NCI-H748 (cell line): ENCODE measurements at regions not wholly inside any gene's neighbourhood (a gene's known extent, or its start where the extent isn't known, plus 50 kb on each side); places are given as distances from the start of the nearest gene placed in this dataset.
"Not testable (repeated sequence)": the region's sequence is repeated elsewhere in the genome, so short reads cannot be mapped to it uniquely, and the experiment has no call there.

Experiments used
- DNase-seq: peaks from one replicate; lab custom pipeline; 2025; ENCODE audit not compliant: unreplicated experiment; lab: John Stamatoyannopoulos, UW

DNA sequence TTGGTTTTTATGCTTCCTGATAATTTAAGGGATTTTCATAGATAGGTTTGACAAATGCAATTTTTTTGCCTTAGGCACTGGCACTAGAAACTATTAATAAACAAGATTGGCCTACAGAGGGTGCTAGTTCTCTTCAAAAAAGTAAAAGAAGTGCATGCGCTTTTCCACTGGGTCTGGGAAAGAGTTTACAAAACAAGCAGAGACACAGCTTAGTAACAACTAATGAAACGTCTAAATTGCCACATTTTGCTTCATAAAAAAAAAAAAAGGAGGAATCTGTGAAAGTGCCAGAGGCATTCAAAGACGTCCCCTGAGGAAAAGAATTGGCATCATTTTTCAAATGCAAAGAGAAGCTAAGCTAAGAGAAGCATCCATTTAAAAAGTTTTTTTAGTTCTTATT lies 58.3 kb upstream of the EEA1 start:
- peak; percentile 74 for DNase-seq

DNA sequence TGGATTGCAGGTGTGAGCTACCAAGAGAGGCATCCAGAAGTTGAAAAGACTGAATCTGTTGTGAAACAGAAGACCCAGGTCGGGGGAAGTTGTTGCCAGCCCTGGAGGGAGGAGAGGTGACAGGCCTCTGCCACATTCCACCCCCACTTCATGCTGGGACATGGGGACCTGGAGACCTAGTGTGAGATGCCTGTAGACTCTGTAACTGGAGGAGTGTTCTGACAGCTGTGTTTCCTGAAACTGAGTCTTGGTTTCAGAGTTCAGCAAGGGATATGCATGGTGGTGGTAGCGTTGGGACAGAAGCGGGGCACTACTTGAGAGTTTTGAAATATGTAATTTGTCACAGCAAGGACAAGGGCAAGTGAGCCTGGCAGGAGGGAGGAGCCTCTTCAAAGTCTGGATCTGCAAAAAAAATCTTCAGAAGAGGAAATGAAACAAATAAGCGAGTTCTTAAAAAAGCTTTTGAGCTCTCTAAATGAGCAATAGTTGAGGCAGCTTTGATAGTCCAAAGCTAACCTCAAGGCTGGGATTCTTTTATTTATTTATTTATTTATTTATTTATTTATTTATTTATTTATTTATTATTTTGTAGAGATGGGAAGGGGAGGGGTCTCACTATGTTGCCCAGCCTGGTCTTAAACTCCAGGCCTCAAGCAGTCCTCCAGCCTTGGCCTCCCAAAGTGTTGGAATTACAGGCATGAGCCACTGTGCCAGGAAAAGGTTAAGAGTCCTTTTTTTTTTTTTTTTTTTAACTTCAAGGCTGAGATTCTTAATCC lies 58.9 kb upstream of the EEA1 start:
- DNase-seq: no peak

DNA sequence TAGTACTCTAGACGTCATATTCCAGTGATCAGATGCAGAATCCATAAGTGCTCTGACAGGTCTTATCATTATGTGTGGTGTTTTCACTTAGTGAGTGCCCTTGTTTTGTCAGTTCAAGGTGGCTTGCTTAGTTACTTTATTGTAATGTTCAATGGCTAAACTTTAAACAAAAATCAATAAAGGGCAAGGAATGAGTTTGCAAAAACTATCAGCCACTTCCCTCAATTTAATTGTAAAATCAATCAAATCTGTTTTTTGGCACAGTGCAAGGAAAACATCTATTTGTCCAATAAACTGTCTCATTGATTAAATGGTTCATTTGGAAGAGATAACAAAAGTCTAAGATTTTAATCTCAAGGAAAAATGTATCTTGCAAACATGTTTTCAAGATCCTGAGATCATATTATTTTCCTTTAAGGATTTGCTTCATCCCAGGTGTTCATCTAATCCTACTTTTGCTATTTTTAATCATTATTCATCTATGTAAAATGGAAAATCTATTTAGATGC lies 59.6 kb upstream of the EEA1 start:
- DNase-seq: no peak

DNA sequence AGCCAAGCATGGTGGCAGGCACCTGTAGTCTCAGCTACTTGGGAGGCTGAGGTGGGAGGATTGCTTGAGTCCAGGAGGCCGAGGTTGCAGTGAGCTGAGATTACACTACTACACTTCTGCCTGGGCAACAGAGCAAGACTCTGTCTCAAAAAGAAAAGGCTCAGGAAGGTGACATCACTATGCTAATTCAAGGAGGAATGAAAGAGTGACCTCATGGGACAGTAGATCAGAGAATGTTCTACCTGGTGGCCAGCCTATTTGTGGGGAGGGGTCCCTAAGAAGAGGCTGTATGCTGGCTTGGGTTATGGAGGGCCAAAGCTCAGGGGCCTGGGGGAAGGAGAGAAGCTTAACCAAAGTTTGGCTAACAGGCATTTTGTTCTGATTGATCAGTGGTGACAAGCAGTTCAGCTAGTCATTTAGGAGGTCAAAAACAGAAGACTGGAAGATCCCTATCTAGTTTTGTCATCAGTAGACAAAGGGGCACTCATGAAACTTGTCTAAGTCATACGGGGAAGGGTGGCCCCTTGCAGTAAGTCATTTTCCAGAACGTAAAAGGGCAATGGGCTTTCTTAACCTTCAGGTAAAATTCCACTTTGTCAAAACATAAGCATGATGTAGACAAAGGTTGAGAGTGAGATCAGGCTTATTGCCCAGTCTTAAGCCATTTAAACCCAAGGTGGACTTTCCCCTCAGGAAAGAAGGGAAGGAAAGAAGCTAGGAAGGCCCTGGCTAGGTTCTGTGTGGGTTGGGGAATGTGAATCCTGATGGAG lies 60.8 kb upstream of the EEA1 start:
- DNase-seq: no peak

DNA sequence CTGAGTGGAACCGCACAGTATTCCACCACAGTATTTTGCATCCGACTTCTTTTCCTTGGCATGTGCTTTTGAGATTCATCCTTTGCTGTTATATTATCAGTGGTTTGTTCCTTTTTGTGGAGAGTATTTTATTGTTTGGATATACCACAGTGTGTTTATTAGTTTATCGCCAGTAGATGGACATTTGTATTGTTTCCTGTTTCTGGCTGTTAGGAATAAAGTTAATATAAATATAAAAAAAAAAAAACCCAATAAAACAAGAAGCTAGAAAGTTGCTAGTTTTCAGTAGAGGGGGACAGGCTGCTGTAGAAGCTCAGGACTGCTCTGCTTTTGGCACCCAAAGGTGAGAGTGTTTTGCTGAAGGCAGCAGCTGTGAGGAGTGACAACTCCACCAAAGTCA lies 62.0 kb upstream of the EEA1 start:
- DNase-seq: no peak

DNA sequence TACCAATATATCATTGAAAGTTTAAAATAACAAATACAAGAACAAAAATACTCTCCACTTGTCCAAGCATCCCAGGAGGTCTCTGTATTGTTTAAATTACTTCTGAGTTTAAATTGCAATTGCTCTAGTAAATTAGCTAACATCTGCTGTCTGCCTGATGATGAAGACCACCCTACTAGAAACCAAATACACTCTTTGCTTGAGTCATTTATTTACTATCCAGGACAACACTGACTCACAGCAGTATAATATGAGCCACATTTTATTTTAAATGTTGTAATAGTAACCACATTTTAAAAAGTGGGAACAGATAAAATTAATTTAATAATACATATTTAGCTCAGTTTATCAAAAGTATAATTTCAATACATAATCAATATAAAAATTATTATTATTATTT lies 62.9 kb upstream of the EEA1 start:
- DNase-seq: peak; percentile 6

DNA sequence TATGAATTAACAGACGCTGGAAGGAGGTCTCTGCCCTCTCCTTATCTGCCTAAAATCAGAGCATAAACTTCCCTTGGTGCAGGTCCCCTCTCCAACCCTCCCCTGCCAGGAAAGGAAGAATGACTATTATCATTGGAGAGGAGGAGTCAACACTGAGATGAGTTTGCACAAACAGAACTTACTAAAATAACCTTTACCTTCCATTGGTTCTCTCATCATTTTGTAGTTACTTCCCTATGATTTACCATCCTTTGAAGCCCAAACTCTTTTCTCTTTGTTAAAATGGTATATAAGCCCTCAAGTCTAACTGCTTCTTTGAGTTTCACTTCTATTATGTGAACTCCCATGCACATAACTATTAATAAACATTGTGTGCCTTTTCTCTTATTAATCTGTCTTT lies 64.2 kb upstream of the EEA1 start:
- no peak for DNase-seq

DNA sequence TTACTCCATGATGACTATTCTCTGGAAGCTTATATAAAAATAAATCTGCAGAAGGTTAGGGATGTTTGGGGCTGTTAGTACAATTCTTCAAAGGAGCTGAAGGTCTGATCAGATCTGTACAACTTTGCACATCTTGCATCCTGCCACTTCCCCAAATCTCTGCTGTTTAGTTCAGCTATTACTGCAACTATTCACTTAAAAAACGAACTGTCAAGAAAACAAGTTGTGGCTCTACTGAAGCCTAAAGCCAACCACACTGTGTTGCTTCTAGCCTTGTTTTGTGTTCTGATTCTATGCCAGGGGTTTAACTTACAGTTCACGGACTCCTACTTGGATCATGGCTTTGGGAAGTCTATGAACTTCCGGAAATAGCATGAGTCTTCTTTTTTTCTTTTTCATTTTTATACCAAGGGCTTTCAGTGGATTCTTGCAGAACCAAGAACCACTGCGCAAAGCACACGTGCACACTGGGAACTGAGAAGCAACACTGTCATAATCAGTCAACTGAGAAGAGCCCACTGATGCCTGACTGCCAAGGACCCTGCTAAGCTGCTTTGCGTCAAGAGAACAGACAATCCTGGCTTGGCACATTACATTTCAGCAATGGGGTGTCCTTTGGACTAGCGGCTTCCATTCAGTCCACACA lies 66.3 kb upstream of the EEA1 start:
- no peak for DNase-seq

DNA sequence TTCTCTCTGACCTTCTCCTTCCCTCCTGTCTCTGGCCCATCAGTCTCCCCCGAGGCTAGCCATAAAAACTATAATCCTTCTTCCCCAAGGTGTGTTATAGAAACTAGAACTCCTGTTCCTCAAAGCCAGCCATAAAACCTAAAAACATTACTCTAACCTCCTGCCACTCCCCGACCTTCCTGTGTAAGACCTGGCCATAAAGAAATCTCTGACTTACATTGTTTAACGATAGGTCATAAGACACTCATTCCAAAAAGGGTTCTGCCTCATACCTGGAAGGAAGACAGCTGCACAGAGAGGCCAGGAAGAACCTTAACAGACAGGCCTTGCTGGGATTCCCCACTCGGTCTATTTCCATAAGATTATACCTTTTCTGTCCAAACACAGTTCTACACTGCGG lies 70.9 kb upstream of the EEA1 start:
- no peak for DNase-seq

DNA sequence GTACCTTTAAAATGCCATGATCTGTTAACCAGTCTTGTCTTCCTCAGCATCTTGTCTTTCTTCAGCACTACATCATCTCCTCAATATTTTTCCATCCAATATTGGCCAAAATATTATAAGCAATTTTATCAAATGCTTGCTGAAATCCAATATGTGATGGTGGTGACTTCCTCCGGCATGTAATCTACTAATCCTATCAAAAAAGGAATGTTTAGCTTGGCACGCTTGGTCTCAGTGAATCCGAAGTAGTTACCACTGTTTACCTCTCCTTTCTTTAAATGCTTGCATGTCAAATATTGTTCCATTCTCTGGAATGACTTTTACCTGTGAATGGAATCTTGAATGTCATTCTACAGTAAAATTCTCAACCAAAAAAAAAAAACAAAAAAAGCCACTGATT lies 72.3 kb upstream of the EEA1 start:
- DNase-seq: no peak

DNA sequence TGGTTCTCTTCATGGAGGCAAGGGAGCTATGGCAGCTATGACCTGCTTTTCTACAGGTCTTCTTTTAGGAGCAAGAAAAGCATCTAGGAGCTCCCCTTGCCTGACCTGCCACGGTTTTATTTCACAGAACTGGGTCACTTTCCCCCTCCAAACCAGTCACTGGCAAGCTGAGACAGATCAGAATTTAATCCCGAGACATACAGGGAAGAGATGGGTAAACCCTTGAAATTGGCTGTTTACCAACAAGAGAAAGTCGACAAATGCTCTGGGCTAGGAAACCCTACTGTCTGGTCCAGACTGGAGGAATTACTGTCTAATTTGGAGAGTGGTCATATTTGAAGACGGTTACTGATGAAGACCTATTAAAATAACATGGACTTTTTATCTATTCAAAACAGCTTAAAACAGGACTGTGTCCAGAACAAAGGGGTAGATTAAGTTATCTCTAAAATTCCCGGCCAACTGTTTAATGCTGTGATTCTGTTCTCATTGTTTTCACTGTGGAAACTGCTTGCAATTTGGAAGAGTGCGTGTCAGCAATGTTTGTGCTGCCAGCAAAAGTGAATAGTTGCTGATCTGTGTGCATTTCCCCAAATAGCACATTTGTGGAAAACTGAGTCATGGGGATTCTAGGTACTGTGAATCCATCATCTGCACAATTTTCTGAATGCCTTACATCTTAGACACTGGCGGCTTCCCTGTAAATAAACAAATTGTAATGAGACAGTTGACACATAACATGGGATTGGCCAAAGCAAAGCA lies 73.4 kb upstream of the EEA1 start:
- no peak for DNase-seq

DNA sequence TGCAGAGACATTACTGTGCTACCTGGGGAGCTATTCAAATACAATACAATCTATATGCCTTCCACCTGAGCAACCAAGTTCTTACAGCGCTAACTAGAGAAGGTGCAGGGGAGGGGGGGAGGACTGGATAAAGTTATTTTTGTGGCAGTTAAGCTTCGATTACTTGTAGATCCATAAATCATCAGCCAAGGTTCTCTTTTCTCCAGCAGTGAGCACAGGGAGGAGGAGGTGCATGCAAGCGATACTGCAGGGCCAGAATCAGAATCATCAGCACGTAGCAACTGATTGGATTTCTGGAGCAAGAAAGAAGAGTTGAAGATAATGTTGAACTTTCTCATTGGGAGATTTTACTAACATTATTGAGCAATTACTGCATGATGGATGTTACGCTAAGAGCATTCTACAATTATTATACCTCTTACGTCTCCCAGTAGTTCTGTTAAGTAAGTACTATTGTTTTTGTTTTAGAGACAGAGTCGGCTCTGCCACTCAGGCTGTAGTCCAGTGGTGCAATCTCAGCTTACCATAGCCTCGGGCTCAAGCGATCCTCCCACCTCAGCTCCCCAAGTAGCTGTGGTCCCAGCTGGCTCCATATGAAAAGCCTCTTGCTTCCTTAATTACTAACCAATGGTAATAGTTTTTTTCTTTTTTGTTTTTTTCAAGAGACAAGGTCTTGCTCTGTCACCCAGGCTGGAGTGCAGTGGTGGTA lies 74.6 kb upstream of the EEA1 start:
- DNase-seq: no peak

DNA sequence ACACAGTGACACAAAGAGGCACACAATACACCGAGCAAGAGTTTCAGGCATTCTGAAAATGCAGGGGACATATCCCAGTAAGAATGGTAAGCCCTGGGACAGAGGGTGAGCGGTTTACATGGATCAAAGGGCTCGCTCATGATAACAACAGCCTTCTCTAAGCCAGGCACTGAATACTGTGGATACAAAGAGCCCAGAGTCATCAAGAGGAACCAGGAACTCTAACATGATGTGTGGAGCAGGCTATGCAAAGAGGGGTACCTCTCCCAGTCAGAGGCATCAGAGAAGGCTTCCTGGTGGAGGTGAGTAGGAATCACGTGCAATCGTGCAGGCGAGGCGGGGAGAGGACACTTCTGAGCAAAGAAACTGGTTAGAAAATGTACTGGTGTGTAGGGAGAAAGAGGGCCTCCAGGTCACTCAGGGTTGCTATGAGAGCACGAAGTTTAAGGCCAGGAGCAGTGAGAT lies 76.9 kb upstream of the EEA1 start:
- DNase-seq: no peak

DNA sequence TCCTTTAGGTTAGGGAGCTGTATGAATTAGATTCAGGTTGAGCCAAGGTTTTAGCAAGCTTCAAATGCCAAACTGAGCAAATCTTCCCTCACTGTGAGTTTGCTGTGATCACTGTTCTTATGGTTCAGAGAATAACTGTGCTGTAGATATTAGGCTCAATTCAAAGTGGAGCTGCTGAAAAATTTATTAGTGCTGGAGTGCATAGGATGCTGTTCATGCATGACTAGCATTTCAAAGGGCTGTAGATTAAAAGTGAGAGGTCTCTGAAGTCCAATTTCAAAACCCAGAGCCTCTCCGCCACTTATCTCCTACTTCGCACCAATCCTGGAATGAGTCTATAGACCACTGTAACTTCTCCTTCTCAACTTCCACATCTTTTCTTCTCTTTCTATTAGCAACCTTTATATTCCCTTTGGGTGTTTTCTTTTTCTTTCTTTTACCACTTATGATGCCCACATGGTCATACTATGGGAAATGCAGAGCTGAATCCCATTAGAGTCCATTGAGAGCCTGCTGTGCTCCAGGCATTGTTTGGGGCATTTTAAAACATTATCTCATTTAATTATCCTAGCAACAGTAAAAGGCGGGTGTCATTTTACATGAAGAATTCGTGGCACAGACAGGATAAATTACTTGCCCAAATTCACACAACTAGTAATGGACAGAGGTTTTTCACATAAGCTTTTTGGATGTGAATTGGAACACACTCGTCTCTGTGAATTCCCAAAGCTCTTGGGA lies 77.5 kb upstream of the EEA1 start:
- peak; percentile 49 for DNase-seq

DNA sequence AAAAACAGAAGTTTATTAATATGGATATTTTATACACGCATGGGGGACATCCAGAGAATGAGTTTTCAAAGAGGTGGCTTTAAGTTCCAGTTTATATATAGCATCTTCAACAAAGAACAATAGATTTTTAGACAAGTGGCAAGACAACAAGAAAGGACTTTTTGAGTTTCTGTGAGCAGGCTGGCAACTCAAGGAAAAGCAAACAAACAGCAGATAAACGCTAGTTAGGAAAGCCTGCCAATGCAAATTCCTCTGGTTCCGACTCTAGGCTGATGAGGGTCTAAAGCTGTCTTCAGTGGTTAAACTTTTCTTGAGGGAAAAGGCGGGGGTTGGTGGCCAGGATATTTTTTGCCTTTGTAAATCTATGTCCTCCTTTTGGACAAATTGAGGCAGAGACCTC lies 78.4 kb upstream of the EEA1 start:
- DNase-seq: no peak

DNA sequence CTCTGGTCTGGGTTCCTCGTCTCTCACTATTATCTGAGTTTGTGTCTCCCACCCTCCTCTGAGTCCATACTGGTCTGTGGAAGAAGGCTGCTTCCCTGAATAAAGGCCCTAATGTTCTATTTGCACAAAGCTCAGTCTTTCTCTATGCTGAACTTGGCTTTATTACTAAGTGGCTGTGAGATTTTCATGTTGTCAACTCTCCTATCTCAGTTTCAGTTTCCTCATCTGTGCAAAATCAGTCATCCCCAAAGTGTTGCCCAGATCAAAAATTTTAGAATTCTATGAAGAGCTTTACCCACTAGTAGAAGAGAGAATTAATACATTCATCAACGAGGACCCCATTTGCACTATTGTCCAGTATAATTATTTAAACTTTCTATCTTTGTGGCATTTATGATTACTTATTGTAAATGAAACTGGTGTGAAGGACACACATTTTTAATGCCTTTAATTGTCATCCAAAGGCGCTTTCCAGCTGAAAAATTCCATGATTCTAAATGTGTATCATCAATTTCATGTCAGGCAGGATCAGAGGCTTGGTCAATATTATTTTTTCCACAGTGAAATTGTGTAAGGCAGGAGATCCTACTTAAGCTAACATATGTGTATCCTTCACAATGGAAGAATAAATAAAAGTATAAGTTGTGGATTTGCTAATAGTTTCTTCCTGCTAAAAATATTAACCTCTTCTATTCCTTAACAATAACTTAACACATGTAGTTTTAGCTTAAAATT lies 79.1 kb upstream of the EEA1 start:
- DNase-seq: no peak

DNA sequence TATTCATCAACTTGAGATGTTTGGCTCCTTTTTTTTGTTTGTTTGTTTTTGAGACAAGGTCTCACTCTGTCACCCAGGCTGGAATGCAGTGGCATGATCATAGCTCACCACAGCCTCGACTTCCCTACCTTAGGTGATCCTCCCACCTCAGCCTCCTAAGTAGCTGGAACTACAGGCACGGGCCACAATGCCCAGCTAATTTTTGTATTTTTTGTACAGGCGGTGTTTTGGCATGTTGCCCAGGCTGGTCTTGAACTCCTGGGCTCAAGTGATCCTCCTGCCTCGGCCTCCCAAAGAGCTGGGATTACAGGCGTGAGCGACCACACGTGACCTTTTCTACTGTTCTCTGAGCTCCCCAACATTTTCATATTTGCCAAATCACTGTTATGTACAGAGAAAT lies 79.8 kb upstream of the EEA1 start:
- not testable (repeated sequence) for DNase-seq

DNA sequence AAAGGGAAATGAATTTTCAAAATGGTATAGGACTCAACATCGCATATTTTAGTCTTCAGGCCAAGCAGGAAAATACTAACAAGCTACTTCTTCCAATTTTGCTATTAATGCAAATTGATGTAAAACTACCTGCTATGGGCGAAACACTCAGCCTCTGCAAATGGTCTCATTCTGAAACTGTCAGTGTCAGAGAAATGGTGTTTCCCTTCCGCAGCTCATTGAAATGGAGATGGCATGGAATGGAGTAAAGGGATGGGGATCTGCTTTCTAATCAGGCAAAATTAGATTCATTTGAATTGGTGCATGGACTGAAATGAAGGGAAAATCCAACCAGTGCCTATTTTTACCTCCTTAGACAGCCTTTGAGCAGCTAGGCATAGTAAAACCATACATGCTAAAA lies 80.4 kb upstream of the EEA1 start:
- DNase-seq: no peak

DNA sequence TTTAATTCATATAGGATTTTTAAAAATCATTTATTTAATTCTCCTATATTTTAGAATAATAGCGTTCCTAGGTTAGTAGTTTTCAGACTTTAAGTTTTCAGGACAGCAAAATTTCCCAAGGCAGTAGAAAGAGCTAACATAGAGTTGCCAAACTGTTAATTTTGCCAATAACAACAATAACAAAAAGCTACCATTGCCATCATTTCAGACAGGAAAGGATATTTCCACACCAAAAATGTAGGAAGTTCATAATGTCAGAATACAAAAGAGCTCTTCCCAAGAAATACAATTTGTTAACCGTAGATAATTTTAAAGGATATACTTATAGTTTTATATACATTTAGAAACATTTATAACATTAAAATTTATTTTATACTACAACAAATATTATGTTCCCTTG lies 81.4 kb upstream of the EEA1 start:
- no peak for DNase-seq
